B cell (primary cell): ENCODE measurements at regions not wholly inside any gene's neighbourhood (a gene's known extent, or its start where the extent isn't known, plus 50 kb on each side); places are given as distances from the start of the nearest gene placed in this dataset.

Source experiments
- ATAC-seq: fragments of 200-7000 bp; cut with Tn5 transposase; one replicate; pipeline ENCODE4 v1.10.0; 2021; ENCODE audit warnings: low read depth, mild to moderate bottlenecking, moderate number of reproducible peaks, moderate library complexity
- CTCF ChIA-PET: fragments of 350-600 bp; sonication (Branson Sonifier 250); formaldehyde crosslinking; loops from one replicate; lab custom pipeline; 2021; ENCODE audit warnings: antibody characterized with exemption, inconsistent platforms; lab: Charles Lee
- POLR2A ChIA-PET: fragments of 350-600 bp; sonication (Branson Sonifier 250); formaldehyde crosslinking; loops from one replicate; lab custom pipeline; 2021; ENCODE audit warnings: antibody characterized with exemption; lab: Charles Lee
- DNase-seq: peaks from one replicate; pipeline ENCODE4 v3.0.0; 2013
- H2AFZ ChIP-seq: 2 replicates; pipeline ENCODE4 v1.6.1; 2012; ENCODE audit warnings: mild to moderate bottlenecking, low read depth, low read length; ENCODE audit not compliant: insufficient read depth, poor library complexity, severe bottlenecking
- H3K27ac ChIP-seq, 2 donors: 1 replicate in 1 of 2; 2 replicates in 1 of 2; pipeline ENCODE4 v1.5.1; 2012 to 2013; ENCODE audit warnings: low read length in 2 of 2, mild to moderate bottlenecking in 2 of 2, moderate library complexity in 1 of 2
- H3K27me3 ChIP-seq, 4 experiments: fragments of 200-600 bp in 1 of 4; sonication (generic) in 1 of 4; replicated peaks in 1 of 4; 1 replicate in 2 of 4; 2 replicates in 2 of 4; pipeline versions ENCODE4 v1.6.1 to v1.7.0; 2013 to 2016; ENCODE audit warnings: low read length in 3 of 4, mild to moderate bottlenecking in 2 of 4, mixed read lengths in 1 of 4, moderate library complexity in 1 of 4; ENCODE audit not compliant: insufficient read depth in 4 of 4, control insufficient read depth in 3 of 4; ENCODE audit errors: control extremely low read depth in 1 of 4
- H3K36me3 ChIP-seq, 2 experiments: replicated peaks in 1 of 2; 1 replicate in 1 of 2; 2 replicates in 1 of 2; pipeline versions ENCODE4 v1.6.1 to v1.7.1; 2013; ENCODE audit warnings: low read length in 1 of 2; ENCODE audit not compliant: insufficient read depth in 2 of 2, control insufficient read depth in 1 of 2; ENCODE audit errors: control extremely low read depth in 1 of 2, extremely low read depth in 1 of 2
- H3K4me1 ChIP-seq, 2 donors: fragments of 200-600 bp in 1 of 2; sonication (generic) in 1 of 2; 1 replicate in 1 of 2; 2 replicates in 1 of 2; pipeline versions ENCODE4 v1.5.1 to v1.6.1; 2013 to 2017; ENCODE audit warnings: low read length in 2 of 2; ENCODE audit not compliant: control insufficient read depth in 2 of 2, insufficient read depth in 2 of 2
- H3K4me2 ChIP-seq: replicated peaks from 2 replicates; pipeline ENCODE3; 2012; ENCODE audit warnings: mild to moderate bottlenecking, low read depth, low read length; ENCODE audit not compliant: poor library complexity, severe bottlenecking
- H3K4me3 ChIP-seq, 5 experiments: fragments of 200-600 bp in 1 of 5; sonication (generic) in 1 of 5; 1 replicate in 3 of 5; 2 replicates in 2 of 5; pipeline versions ENCODE4 v1.5.1 to v1.7.0; 2011 to 2016; ENCODE audit warnings: low read length in 4 of 5, mild to moderate bottlenecking in 4 of 5, low read depth in 2 of 5, control low read depth in 1 of 5, moderate library complexity in 1 of 5; ENCODE audit not compliant: insufficient read depth in 1 of 5; ENCODE audit errors: control extremely low read depth in 1 of 5, extremely low read depth in 1 of 5
- H3K79me2 ChIP-seq: fragments of 200-600 bp; sonication (generic); one replicate; pipeline ENCODE4 v1.6.0; 2016; ENCODE audit warnings: low read length; ENCODE audit not compliant: control insufficient read depth, insufficient read depth
- H3K9ac ChIP-seq: fragments of 200-600 bp; sonication (generic); 2 replicates; pipeline ENCODE4 v1.6.1; 2017; ENCODE audit warnings: mild to moderate bottlenecking, low read length, moderate library complexity
- H3K9me3 ChIP-seq, 3 donors: one replicate each; pipeline versions ENCODE4 v1.6.1 to v1.7.1; 2013; ENCODE audit warnings: low read length in 2 of 3; ENCODE audit not compliant: control insufficient read depth in 2 of 3, insufficient read depth in 1 of 3; ENCODE audit errors: control extremely low read depth in 1 of 3
- H4K20me1 ChIP-seq: 2 replicates; pipeline ENCODE4 v1.6.0; 2012; ENCODE audit warnings: mild to moderate bottlenecking, low read length; ENCODE audit not compliant: insufficient read depth, control insufficient read depth, poor library complexity, severe bottlenecking
- H3K27ac Mint-ChIP-seq: one replicate; pipeline ENCODE4 v1.8.0; 2021; ENCODE audit warnings: mixed read lengths
- H3K27me3 Mint-ChIP-seq: one replicate; pipeline ENCODE4 v1.8.0; 2021; ENCODE audit warnings: mixed read lengths
- H3K4me1 Mint-ChIP-seq: one replicate; pipeline ENCODE4 v1.8.0; 2021; ENCODE audit warnings: mixed read lengths
- H3K4me3 Mint-ChIP-seq: one replicate; pipeline ENCODE4 v1.8.0; 2021; ENCODE audit warnings: mixed read lengths
- H3K9me3 Mint-ChIP-seq: one replicate; pipeline ENCODE4 v1.8.0; 2022; ENCODE audit warnings: mixed read lengths; ENCODE audit not compliant: insufficient read depth
- EZH2 ChIP-seq: IDR thresholded peaks from 2 replicates; pipeline ENCODE4 v1.6.1; 2012; ENCODE audit warnings: borderline replicate concordance, low read depth, mild to moderate bottlenecking, moderate library complexity, low read length; ENCODE audit not compliant: insufficient read depth, poor library complexity, severe bottlenecking
- WGBS: methylation state at CpG from one replicate; pipeline ENCODE4 v1.1.5; 2013; ENCODE audit warnings: missing lambda C conversion rate; ENCODE audit not compliant: insufficient coverage; 5-methylcytosine and 5-hydroxymethylcytosine counted together
- intact Hi-C: fragments of 100-400 bp; cut with micrococcal nuclease; formaldehyde crosslinking; loops from one replicate; pipeline ENCODE4 v1.10.0; 2022
- TF ChIP-seq, protein P1 (sequence below): fragments of 200-600 bp; IDR thresholded peaks from one replicate; pipeline ENCODE4 v1.8.0; 2022; ENCODE audit warnings: antibody characterized with exemption, mild to moderate bottlenecking

DNA sequence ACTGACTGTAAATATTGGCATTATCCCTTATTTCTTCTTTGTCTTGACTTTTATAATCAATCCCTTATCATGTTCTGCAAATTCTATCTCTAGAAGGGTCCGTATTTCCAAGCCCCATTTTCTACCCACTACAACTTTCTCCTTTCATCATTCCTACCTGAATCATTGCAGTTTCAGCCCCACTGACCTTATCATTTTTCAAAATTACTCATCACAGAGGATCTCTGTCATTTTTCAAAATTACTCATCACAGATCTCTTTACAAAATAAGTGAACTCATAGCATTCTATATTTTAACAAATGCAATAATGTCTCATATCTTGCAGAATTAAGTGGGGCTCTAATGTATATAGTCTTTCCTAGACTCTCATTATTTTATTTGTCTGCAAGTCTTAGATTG, 256.9 kb upstream of the COX7C start:
- H2AFZ ChIP-seq, result no peak overlapping the region
- Mint-ChIP-seq H3K4me3 (no peak overlapping the region), H3K9me3 (no peaks in the 10 kb centered on the region), H3K4me1 (no peaks in the 10 kb centered on the region), H3K27me3 (no peaks in the 10 kb centered on the region), H3K27ac (no peak overlapping the region)
- no peak for DNase-seq
- H3K27ac ChIP-seq, result no peak overlapping the region
- WGBS, result 78% methylated on average over 1 of the region's 1 CpG
- TF ChIP-seq, protein P1, sequence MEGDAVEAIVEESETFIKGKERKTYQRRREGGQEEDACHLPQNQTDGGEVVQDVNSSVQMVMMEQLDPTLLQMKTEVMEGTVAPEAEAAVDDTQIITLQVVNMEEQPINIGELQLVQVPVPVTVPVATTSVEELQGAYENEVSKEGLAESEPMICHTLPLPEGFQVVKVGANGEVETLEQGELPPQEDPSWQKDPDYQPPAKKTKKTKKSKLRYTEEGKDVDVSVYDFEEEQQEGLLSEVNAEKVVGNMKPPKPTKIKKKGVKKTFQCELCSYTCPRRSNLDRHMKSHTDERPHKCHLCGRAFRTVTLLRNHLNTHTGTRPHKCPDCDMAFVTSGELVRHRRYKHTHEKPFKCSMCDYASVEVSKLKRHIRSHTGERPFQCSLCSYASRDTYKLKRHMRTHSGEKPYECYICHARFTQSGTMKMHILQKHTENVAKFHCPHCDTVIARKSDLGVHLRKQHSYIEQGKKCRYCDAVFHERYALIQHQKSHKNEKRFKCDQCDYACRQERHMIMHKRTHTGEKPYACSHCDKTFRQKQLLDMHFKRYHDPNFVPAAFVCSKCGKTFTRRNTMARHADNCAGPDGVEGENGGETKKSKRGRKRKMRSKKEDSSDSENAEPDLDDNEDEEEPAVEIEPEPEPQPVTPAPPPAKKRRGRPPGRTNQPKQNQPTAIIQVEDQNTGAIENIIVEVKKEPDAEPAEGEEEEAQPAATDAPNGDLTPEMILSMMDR, result no peak
- no peak for TF ChIP-seq EZH2
- no peaks in the 10 kb centered on the region for H3K27me3 ChIP-seq
- no peaks in the 10 kb centered on the region for H3K4me1 ChIP-seq
- intact Hi-C loops, result no loop called here
- ATAC-seq, result no peak
- ChIA-PET CTCF (no interaction called here), POLR2A (no interaction called here)
- H4K20me1 ChIP-seq, result no peaks in the 10 kb centered on the region
- H3K79me2 ChIP-seq, result no peaks in the 10 kb centered on the region
- H3K9ac ChIP-seq, result no peak overlapping the region
- no peaks in the 10 kb centered on the region for H3K9me3 ChIP-seq
- H3K4me2 ChIP-seq, result no peak overlapping the region
- H3K4me3 ChIP-seq, result no peak overlapping the region
- H3K36me3 ChIP-seq, result no peaks in the 10 kb centered on the region

DNA sequence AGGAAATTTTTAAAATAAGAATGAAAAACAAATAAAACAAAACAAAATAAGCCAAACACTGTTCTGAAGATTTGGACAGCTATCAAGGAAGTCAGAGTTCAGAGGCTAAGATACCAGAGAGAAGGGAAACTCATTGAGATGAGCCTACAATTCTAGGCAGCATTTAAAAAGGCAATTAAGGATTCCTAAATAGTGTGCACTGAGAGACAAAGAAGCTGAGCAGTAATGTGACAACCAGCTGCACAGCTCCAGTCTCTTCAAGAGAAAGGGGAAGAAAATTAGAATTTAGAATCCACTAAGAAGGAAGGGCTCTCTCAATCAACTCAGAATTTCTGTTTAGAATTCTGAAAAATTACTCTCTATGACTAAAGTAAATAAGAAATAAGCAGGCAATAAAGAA, 246.7 kb upstream of the COX7C start:
- no peaks in the 10 kb centered on the region for H3K27me3 Mint-ChIP-seq
- no peak overlapping the region for H3K9ac ChIP-seq
- POLR2A ChIA-PET, result no interaction called here
- no peaks in the 10 kb centered on the region for H3K79me2 ChIP-seq
- H4K20me1 ChIP-seq, result no peaks in the 10 kb centered on the region
- H3K4me3 Mint-ChIP-seq, result no peak overlapping the region
- peaks cover 4% of the 10 kb centered on the region for H3K9me3 Mint-ChIP-seq
- no peaks in the 10 kb centered on the region for H3K9me3 ChIP-seq
- H3K27ac Mint-ChIP-seq, result no peak overlapping the region
- CTCF ChIA-PET, result no interaction called here
- no peaks in the 10 kb centered on the region for H3K4me1 Mint-ChIP-seq
- intact Hi-C loops, result no loop called here
- no peak for TF ChIP-seq EZH2
- TF ChIP-seq, protein P1, result no peak
- no peak overlapping the region for H3K4me3 ChIP-seq
- H3K36me3 ChIP-seq, result no peaks in the 10 kb centered on the region
- DNase-seq (no peak), ATAC-seq (no peak)
- no peaks in the 10 kb centered on the region for H3K4me1 ChIP-seq
- H2AFZ ChIP-seq, result no peak overlapping the region
- no peaks in the 10 kb centered on the region for H3K27me3 ChIP-seq
- no peak overlapping the region for H3K4me2 ChIP-seq
- H3K27ac ChIP-seq, result no peak overlapping the region
